H9 (cell line): ENCODE measurements at regions not wholly inside any gene's neighbourhood (a gene's known extent, or its start where the extent isn't known, plus 50 kb on each side); places are given as distances from the start of the nearest gene placed in this dataset.

Experiments
- DNase-seq: peaks from one replicate; pipeline ENCODE4 v3.0.0-alpha.2; 2017
- H2AFZ ChIP-seq: one replicate; pipeline ENCODE4 v1.6.1; 2013; ENCODE audit warnings: mild to moderate bottlenecking, low read length, control low read depth, moderate library complexity
- H2AK5ac ChIP-seq: 2 replicates; pipeline ENCODE4 v1.6.1; 2013; ENCODE audit warnings: low read length, control low read depth, mixed read lengths; ENCODE audit not compliant: insufficient read length
- H2BK120ac ChIP-seq: one replicate; pipeline ENCODE4 v1.6.1; 2013; ENCODE audit warnings: low read depth, mild to moderate bottlenecking, low read length, control low read depth, inconsistent platforms; ENCODE audit not compliant: poor library complexity, severe bottlenecking
- H2BK12ac ChIP-seq: 2 replicates; pipeline ENCODE4 v1.6.1; 2013; ENCODE audit warnings: low read length, control low read depth, mixed read lengths, low read depth; ENCODE audit not compliant: insufficient read length
- H2BK15ac ChIP-seq: 2 replicates; pipeline ENCODE4 v1.6.1; 2013; ENCODE audit warnings: low read depth, low read length, control low read depth
- H2BK20ac ChIP-seq: one replicate; pipeline ENCODE4 v1.6.1; 2013; ENCODE audit warnings: low read depth, mild to moderate bottlenecking, low read length, control low read depth, inconsistent platforms; ENCODE audit not compliant: poor library complexity, severe bottlenecking
- H2BK5ac ChIP-seq: 2 replicates; pipeline ENCODE4 v1.6.1; 2013; ENCODE audit warnings: low read length, control low read depth, mixed read lengths; ENCODE audit not compliant: insufficient read length
- H3K14ac ChIP-seq: 2 replicates; pipeline ENCODE4 v1.6.1; 2013; ENCODE audit warnings: low read length, control low read depth; ENCODE audit not compliant: insufficient read depth
- H3K18ac ChIP-seq: 2 replicates; pipeline ENCODE4 v1.6.1; 2013; ENCODE audit warnings: low read depth, mild to moderate bottlenecking, mixed read lengths, low read length, control low read depth; ENCODE audit not compliant: insufficient read length
- H3K23ac ChIP-seq: 2 replicates; pipeline ENCODE4 v1.6.1; 2013; ENCODE audit warnings: low read length, control low read depth, mixed read lengths, low read depth; ENCODE audit not compliant: insufficient read length
- H3K23me2 ChIP-seq: 2 replicates; pipeline ENCODE4 v1.6.1; 2013; ENCODE audit warnings: low read depth, mild to moderate bottlenecking, mixed read lengths, low read length, control low read depth; ENCODE audit not compliant: insufficient read length, poor library complexity, severe bottlenecking
- H3K27ac ChIP-seq: 2 replicates; pipeline ENCODE4 v1.5.1; 2013; ENCODE audit warnings: low read length, control low read depth, mixed read lengths, low read depth; ENCODE audit not compliant: insufficient read length
- H3K27me3 ChIP-seq: 2 replicates; pipeline ENCODE4 v1.6.1; 2013; ENCODE audit warnings: low read length, control low read depth, inconsistent platforms; ENCODE audit not compliant: insufficient read depth
- H3K4ac ChIP-seq: 2 replicates; pipeline ENCODE4 v1.6.1; 2013; ENCODE audit warnings: low read depth, mild to moderate bottlenecking, control low read depth, inconsistent platforms, low read length, moderate library complexity
- H3K4me1 ChIP-seq: 2 replicates; pipeline ENCODE4 v1.6.1; 2013; ENCODE audit warnings: low read length, control low read depth, inconsistent platforms; ENCODE audit not compliant: insufficient read depth
- H3K4me2 ChIP-seq: 2 replicates; pipeline ENCODE4 v1.6.1; 2013; ENCODE audit warnings: low read length, control low read depth, mixed read lengths; ENCODE audit not compliant: insufficient read length, insufficient read depth
- H3K56ac ChIP-seq: 2 replicates; pipeline ENCODE4 v1.6.1; 2013; ENCODE audit warnings: low read depth, mild to moderate bottlenecking, mixed read lengths, low read length, control low read depth; ENCODE audit not compliant: insufficient read length
- H3K79me1 ChIP-seq: 2 replicates; pipeline ENCODE4 v1.6.1; 2013; ENCODE audit warnings: low read depth, mild to moderate bottlenecking, moderate library complexity, low read length, control low read depth, inconsistent platforms; ENCODE audit not compliant: insufficient read depth, poor library complexity, severe bottlenecking
- H3K79me2 ChIP-seq: 2 replicates; pipeline ENCODE4 v1.6.1; 2013; ENCODE audit warnings: low read length, control low read depth, inconsistent platforms; ENCODE audit not compliant: insufficient read depth
- H3K9ac ChIP-seq: 2 replicates; pipeline ENCODE4 v1.6.1; 2013; ENCODE audit warnings: low read length, control low read depth, mixed read lengths; ENCODE audit not compliant: insufficient read length; ENCODE audit errors: extremely low read depth
- H3K9me3 ChIP-seq: one replicate; pipeline ENCODE4 v1.6.1; 2013; ENCODE audit warnings: low read depth, low read length, inconsistent platforms; ENCODE audit not compliant: control insufficient read depth
- H3T11ph ChIP-seq: one replicate; pipeline ENCODE4 v1.6.1; 2013; ENCODE audit warnings: mild to moderate bottlenecking, low read length, control low read depth, inconsistent platforms
- H4K20me1 ChIP-seq: one replicate; pipeline ENCODE4 v1.6.1; 2013; ENCODE audit not compliant: control insufficient read depth, insufficient read length, insufficient read depth
- H4K5ac ChIP-seq: 2 replicates; pipeline ENCODE4 v1.6.1; 2013; ENCODE audit warnings: low read depth, mild to moderate bottlenecking, mixed read lengths, low read length, control low read depth; ENCODE audit not compliant: insufficient read length
- H4K8ac ChIP-seq: replicated peaks from 2 replicates; pipeline ENCODE4 v1.6.1; 2013; ENCODE audit warnings: low read length, control low read depth, mixed read lengths, low read depth; ENCODE audit not compliant: insufficient read length
- H4K91ac ChIP-seq: 2 replicates; pipeline ENCODE4 v1.6.1; 2013; ENCODE audit warnings: low read depth, mild to moderate bottlenecking, moderate library complexity, mixed read lengths, low read length, control low read depth; ENCODE audit not compliant: insufficient read length
- H3K27ac Mint-ChIP-seq, 3 experiments: 2 replicates in 2 of 3; 3 replicates in 1 of 3; pipeline ENCODE4 v1.8.0; 2020 to 2021; ENCODE audit warnings: mixed read lengths in 3 of 3, mild to moderate bottlenecking in 1 of 3, moderate library complexity in 1 of 3
- H3K27me3 Mint-ChIP-seq: 2 replicates; pipeline ENCODE4 v1.8.0; 2021; ENCODE audit warnings: low read depth, mild to moderate bottlenecking, moderate library complexity, mixed read lengths
- H3K36me3 Mint-ChIP-seq, 3 experiments: 2 replicates in 2 of 3; 3 replicates in 1 of 3; pipeline ENCODE4 v1.8.0; 2020 to 2021; ENCODE audit warnings: low read depth in 3 of 3, mixed read lengths in 3 of 3; ENCODE audit not compliant: insufficient read depth in 1 of 3
- H3K4me1 Mint-ChIP-seq, 2 experiments: 2 replicates each; pipeline ENCODE4 v1.8.0; 2020; ENCODE audit warnings: mixed read lengths in 2 of 2
- H3K4me3 Mint-ChIP-seq, 2 experiments: 2 replicates in 1 of 2; 3 replicates in 1 of 2; pipeline ENCODE4 v1.8.0; 2020 to 2021; ENCODE audit warnings: mild to moderate bottlenecking in 2 of 2, mixed read lengths in 2 of 2, moderate library complexity in 1 of 2
- H3K9me3 Mint-ChIP-seq, 2 experiments: 2 replicates in 1 of 2; 3 replicates in 1 of 2; pipeline ENCODE4 v1.8.0; 2020; ENCODE audit warnings: mild to moderate bottlenecking in 2 of 2, mixed read lengths in 2 of 2, moderate library complexity in 1 of 2
- CTCF ChIP-seq: fragments of 200-600 bp; sonication (generic); conservative IDR thresholded peaks from 3 replicates; pipeline ENCODE4 v1.8.0; 2021; ENCODE audit warnings: antibody characterized with exemption, mild to moderate bottlenecking
- WGBS: extraction: QIAGEN DNeasy Blood & Tissue Kit; methylation state at CpG from one replicate; pipeline ENCODE4 v1.1.7; 2013; ENCODE audit warnings: missing lambda C conversion rate, low lambda C conversion rate, mixed read lengths; ENCODE audit not compliant: insufficient read length; ENCODE audit errors: extremely low coverage; 5-methylcytosine and 5-hydroxymethylcytosine counted together

GRCh38 chr5:155343468-155343867 lies 329.9 kb downstream of the KIF4B start:
- peaks cover 0 to 4% of the 10 kb centered on the region in 2 experiments; a peak in 2 of 5 replicates for H3K9me3 Mint-ChIP-seq
- H3K4me1 Mint-ChIP-seq: peaks cover 9 to 10% of the 10 kb centered on the region in 2 experiments; a peak in 3 of 4 replicates
- no peaks in the 10 kb centered on the region for H3K4me1 ChIP-seq
- no peak overlapping the region for H4K8ac ChIP-seq
- H3K79me1 ChIP-seq: no peaks in the 10 kb centered on the region
- H3K9ac ChIP-seq: no peak overlapping the region
- no peak for TF ChIP-seq CTCF
- no peak overlapping the region for H3K14ac ChIP-seq
- no peak overlapping the region for H3K4ac ChIP-seq
- no peak overlapping the region for H3K23ac ChIP-seq
- WGBS: no CpG with 5 or more reads among the region's 1 CpG
- no peak overlapping the region for H3K18ac ChIP-seq
- H3K36me3 Mint-ChIP-seq: no peaks in the 10 kb centered on the region; a peak in 2 of 7 replicates
- no peak overlapping the region for H3T11ph ChIP-seq
- H2BK120ac ChIP-seq: no peak overlapping the region
- H3K27ac Mint-ChIP-seq: no peak overlapping the region
- H2BK20ac ChIP-seq: no peak overlapping the region
- H2AFZ ChIP-seq: no peak overlapping the region
- H3K27me3 Mint-ChIP-seq: no peaks in the 10 kb centered on the region
- H2AK5ac ChIP-seq: no peak overlapping the region
- H2BK15ac ChIP-seq: no peak overlapping the region
- H3K23me2 ChIP-seq: no peaks in the 10 kb centered on the region
- DNase-seq: no peak
- no peak overlapping the region for H4K5ac ChIP-seq
- no peak overlapping the region for H3K27ac ChIP-seq
- no peaks in the 10 kb centered on the region for H3K27me3 ChIP-seq
- H4K91ac ChIP-seq: no peak overlapping the region
- H3K4me2 ChIP-seq: no peak overlapping the region
- H3K4me3 Mint-ChIP-seq: no peak overlapping the region
- H3K56ac ChIP-seq: no peak overlapping the region
- H3K79me2 ChIP-seq: no peaks in the 10 kb centered on the region
- no peaks in the 10 kb centered on the region for H3K9me3 ChIP-seq
- H4K20me1 ChIP-seq: no peaks in the 10 kb centered on the region
- no peak overlapping the region for H2BK12ac ChIP-seq
- no peak overlapping the region for H2BK5ac ChIP-seq
